GM19452 (cell line): ENCODE measurements at regions not wholly inside any gene's neighbourhood (a gene's known extent, or its start where the extent isn't known, plus 50 kb on each side); places are given as distances from the start of the nearest gene placed in this dataset.

Experiments
- ATAC-seq: cut with Tn5 transposase; IDR thresholded peaks from one replicate; pipeline ENCODE4 v1.9.1; 2021; ENCODE audit not compliant: unreplicated experiment

DNA sequence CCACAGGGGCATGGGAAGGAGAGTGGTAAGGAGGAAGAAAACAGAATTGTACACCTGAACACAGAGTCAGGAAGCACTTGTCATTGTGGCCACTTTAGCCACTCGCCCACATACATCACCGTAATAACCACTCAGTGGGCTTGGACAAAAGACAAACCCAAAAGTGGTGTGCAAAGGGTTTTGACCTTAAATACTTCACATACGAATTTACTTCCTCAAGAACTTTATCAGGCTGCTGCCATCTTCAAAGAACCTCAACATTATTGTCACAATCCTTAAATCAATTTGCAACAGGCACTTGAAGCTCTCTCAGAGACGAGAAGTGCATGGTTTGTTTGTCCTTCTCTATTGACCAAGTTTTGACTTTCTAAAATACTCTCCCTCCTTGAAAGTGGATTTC, 187.3 kb upstream of the EGLN3 start:
- ATAC-seq: no peak

DNA sequence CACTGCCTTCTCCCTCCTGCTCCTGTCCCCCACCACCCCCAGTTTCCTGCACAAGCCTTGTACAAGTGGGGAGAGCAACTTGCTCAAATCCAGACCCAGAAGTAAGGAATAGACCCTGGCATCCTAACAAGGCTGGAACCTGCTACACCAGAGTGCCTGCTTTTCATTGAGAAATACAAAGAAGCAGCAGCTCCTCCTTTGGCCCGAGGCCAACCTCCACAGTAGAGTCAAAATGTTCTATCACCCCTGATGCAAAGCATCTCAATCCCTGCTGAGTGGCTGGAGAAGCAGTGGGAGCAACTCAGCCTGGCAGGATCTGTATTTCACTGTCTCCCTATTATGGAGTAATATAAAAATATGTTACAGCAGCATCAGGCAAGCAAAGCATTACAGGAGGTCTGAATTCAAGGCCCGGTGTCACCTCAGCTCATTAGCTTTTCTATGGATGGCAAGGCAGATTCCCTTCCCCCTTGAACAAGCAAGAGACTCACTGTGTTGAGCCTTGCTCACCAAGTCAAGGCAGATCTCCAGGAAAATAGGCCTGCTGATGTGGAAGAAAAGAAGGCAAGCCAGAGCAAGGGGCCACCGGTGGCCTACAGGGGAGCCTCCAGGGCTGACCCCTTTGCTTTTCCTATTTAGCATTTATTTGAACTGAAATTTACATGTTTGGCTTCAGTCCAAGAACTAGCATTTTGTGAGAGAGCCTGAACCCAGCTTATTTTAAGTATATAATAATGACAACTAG, 186.3 kb upstream of the EGLN3 start:
- ATAC-seq: no peak

DNA sequence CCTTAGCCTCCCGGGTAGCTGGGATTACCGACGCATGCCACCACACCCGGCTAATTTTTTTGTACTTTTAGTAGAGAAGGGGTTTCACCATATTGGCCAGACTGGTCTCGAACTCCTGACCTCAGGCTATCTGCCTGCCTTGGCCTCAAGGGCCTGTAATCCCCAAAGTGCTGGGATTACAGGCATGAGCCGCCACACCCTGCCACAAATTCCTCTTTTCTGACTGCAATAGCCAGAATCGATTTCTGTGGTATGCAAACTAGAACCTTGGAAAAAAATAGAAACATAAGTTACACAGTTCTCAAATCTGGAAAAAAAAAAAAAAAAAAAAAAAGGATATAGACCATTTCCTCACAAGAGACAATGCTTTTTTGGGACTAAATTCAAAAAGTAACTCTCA, 184.6 kb upstream of the EGLN3 start:
- ATAC-seq: no peak

DNA sequence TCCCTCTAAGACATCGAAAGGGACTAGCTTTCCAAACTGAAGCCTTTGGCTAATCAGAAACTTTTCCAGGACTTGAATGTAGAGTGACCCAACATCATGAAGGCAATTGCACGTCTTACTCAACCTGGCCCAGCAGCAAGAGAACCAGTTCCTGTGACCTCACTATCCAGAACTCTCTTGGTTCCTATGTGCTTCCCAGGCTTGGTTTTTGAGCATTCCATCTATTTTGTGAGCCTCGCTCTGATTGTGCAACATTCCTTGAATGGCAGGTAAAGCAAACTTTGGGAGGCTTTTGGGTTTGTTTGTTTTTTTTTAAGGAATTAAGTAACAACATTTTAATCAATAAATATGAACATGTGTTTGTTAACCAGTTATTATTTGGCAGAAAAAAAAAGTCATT, 183.6 kb upstream of the EGLN3 start:
- no peak for ATAC-seq

DNA sequence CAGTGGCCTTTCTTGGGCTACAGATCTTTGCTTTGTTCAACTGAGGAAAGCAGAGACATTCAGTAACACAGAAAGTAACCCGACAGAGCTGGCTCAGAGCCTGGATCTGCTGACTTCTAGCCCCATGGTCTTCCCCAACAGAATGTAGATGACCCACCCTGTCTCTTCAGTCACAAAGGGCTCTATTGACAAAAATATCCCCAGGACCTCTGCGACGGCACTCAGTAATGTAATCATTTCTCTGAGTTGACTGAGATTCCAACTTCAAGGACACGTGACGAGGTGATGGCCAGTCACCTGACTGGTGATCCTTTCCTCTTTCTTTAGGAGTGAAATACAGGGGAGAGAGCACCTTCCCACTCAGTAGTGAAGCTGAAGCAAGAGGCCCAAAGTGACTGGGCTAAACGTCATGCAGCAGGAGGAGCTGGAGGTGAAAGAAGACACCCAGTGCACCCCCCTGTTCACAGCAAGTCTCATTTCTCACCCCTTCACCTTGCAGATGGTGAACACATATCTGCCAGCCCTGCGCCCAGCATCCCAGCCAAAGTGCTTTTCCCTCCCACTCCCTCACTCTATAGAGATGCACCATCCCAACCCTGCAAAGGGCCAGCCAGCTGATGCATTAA, 179.2 kb upstream of the EGLN3 start:
- ATAC-seq: no peak

DNA sequence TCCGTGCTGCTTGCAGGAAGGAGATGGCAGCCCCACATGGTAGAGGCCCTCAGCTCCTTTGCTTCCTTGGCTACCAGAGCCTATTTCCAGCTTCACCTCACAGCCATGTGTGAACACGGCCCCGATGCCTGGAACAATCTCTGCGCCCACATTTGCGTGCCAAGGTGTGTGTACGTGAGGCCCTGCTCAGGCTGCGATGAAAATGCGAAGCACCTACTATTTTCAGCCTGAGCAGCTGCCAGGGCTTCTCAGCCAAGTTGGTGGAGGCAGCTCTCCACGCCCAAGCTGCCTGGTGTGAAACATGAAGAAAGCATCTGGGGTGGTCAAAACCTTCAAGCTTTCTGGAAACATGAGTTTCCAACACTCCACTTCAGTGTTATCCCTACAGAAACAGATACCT, 177.8 kb upstream of the EGLN3 start:
- no peak for ATAC-seq

DNA sequence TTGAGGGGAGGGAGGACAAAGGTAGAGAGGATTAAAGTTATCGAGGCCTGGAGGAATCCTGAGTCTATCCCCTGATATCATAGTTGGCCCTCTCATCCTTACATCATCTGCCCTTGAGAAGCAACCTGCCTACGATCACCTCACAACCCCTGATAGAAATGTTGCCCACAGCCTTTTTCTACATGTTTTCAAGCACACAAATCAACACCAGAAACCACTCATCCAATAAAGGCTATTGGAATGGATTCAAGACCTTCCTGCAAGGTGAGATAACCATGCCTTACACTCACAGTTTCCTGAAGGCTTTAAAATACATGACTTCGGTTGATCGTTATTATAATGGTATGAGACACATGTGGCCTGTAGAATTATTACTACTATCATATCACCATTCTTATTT, 175.7 kb upstream of the EGLN3 start:
- no peak for ATAC-seq

DNA sequence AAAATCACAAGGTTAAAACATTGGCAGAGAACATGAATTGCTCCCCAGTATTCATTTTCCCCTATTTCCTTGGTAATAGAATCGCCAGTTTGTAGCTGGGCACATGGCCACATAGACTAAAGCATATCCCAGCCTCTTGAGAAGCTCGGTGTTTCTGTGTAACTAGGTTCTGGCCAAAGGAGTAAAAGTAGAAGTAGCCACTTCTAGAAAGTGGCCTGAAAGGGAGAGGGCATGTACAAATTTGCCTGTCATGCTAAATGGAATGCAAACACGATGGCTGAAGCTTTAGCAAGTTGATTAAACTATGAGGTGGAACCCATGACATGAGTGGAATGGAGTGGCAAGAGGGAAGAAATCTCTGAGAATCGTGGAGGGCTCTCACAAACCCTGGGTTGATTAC, 173.7 kb upstream of the EGLN3 start:
- ATAC-seq: no peak

DNA sequence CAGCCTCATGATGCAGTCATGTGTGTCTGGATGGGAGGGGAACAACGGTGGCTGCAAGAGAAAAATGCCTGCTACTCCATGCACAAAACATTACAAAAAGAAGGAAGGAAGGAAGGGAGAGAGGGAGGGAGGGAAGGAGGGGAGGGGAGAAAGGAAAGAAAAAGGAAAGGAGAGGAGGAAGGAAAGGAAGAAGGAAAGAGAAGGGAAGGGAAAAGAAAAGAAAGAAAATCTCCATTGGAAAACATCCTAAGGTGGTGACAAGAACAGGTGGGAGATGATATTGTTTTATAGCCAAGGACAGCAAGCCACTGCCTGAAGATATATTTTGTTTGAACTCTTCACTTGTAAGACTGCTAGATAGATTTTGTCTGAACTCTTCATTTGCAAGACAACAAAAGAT, 171.8 kb upstream of the EGLN3 start:
- ATAC-seq: no peak

DNA sequence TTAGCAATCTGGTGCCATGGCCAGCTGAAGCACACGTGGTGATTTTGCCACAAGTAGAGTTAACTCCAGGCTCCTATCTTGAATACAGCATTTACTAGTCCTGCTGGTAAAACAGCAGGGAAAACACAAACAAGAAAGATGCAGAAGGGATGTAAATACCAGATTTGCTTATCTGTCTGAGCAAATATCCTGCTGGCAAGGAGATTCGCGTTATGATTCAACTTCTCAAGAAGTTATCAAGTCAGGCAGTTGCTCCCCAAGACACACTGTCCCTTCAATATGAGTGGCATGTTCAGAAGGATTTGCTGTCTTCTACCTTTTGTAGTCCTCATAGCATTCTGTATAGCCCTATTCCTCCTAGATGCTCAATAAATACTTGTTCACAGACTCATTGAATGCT, 171.2 kb upstream of the EGLN3 start:
- ATAC-seq: no peak

DNA sequence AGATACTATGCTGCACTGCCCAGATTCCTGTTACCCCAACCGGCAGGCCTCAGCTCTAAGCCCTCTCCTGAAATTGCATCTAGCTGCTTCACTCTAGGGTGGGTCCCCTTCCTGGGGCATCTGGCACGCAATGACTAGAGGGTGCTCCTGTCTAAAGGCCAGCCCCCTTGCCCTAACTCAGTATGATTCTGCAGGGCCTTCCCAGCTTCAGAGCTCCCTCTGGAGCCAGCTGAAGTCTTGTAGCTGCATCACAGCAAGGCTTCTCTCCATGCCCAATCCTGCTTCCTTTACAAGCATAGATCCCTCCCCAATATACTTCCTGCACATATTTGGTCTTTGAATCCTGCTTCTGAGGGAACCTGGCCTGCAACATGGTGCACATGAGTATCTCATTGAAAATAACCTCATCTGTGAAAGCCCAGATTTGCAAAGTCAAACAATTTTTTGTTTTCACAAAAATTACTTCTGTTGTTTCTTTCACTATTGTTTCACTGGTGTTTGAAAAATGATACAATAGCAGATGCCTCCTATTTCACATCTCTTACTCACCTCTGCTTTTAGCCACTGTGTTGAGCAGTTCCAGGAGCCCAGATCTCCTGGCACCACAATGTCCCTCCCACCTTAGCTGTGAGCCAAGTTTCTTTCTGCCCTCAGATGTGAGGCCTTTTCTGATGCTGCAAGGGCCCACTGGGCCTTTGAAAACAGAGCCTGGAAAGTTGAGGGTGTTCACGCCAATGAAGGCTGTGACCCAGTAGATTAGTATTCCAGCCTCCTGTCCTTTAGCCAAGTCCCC, 169.5 kb upstream of the EGLN3 start:
- ATAC-seq: no peak

DNA sequence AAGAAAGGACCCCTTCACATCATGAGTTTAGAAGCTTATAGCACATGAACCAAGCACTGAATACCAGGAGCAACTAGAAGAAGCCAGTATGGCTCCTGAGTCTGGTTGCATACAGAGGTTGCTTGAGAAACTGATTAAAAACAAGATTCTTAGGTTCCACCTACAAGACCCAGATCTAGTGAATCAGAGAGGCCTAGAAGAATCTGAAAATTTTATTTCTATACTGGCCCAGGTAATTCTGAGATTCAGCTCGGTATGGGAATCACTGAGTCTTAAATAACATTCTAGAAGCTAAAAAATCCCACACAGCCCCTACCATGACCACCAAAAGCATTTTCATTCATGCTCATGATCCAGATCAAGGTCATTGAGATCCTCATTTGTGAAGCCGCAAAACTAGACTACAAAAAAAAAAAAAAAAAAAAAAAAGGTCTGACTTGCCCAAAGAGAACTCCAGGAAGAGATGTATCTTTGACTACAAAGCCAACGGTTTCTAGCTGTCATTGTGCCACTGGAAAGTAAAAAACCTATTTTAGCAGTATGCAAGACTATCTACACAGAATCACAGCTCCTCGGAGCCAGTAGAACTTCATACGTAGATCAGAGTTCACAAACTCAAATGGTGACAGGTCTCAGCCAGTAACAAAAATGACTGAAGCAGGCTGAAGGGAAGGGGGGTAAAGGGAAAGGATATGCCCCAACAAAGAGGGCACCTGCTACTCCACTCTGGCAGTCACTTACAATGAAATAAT, 168.4 kb upstream of the EGLN3 start:
- no peak for ATAC-seq

DNA sequence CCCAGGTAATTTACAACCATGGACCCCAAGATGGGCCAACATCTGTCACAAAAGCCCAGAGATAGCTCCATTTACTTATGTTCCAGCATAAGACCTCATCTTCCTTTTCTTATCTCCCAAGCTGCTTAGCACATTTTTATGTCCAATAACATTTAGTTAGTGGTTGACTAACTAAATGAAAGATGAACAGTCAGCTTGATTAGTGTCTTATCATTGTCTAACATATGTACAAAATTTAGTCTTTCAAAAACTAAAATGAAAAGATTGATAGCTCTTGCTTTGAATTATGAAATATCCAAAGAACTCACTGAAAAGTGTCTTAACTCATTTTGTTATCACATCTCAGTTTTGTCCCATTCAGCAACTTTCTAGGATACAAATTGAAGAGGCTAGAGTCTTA, 163.1 kb upstream of the EGLN3 start:
- ATAC-seq: no peak

DNA sequence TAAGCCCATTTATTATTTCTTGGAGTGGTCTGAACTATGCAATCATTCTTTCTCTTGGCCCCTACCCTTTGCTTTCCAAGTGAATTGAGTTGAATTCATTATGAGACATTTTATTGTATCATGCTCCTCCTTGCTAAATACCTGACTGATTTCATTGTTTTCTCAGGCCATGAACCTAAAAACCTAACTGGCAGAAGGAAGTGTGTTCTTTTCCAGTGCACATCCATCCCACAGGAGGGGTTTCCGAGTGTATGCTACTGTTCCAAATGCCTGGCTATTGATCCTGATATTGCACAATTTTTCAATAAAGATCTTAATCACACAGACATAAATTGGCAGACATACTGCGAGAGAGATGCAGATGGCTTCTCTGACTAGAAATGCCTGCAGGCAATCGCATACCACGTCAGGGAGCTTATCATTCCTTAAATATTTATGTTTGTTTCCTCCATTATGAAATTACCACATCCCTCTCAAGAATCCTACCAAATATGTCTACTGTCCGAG, 162.2 kb upstream of the EGLN3 start:
- ATAC-seq: no peak

DNA sequence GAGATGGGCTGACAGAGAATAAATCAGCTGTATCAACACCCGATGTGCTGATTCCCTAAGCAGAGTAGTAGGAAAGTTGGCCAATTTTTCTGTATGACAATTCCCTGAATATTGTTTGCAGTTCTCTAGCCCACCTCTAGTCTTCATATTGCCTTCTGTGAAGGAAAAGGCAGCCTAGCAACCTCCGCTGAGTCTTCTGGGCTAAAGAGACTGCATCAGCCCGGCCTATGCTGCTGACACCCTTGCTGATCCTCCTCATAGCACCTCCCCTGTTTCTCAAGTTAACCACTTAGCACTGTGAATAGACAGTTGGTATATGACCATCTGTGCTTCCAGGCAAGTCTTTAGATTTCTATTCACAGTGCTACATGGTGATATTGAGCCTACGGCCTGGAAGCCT, 161.1 kb upstream of the EGLN3 start:
- ATAC-seq: no peak

DNA sequence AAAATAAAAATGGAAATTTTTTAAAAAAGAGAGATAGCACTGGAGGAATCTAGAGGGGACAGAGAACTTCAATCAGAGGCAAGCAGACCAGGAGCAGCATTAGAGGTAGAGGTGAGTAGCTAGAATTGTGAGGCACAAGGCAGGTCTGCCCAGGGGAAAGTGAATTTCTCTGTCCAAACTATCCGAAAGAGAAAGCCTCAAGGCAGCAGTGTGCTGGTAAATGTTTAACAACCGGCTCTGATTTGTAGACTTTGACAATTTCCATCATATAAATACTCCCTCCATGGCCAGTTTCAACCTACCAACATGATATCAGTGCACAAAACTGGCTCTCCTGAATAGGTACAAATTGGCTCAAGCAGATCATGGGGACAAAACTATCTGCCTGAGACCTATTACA, 160.6 kb upstream of the EGLN3 start:
- no peak for ATAC-seq

DNA sequence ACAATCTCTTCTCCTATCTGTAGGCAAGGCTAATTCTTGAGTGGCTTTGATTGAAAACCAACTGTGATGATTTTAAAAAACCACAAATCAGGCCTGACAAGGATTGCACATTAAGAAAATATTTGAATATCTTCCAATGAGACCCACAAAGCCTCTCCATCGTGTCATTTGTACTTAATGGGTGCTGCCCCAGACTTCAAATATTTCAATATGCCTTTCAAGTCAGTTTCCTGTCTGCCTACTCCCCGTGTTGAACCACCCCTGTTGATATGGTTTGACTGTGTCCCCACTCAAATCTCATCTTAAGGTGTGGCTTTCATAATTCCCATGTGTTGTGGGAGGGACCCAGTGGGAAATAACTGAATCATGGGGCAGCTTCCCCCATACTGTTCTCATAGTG, 159.7 kb upstream of the EGLN3 start:
- ATAC-seq: no peak

DNA sequence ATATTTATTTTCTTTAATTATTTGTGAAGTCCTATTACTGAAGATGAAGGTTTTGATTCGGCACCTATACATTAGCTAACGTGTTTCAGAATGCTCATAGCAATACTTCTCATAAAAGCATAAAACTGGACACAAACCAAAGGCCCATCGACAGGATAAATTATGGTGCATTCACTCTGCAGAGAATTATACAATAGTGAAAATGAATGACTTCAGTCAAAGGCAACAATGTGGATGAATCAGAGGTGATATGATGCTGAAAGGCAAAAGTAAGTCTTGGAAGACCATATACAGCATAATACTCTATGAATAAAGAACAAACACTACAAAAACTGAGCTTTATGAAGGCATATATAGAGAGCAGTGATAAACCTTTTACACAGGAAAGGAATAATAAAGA, 156.6 kb upstream of the EGLN3 start:
- no peak for ATAC-seq

DNA sequence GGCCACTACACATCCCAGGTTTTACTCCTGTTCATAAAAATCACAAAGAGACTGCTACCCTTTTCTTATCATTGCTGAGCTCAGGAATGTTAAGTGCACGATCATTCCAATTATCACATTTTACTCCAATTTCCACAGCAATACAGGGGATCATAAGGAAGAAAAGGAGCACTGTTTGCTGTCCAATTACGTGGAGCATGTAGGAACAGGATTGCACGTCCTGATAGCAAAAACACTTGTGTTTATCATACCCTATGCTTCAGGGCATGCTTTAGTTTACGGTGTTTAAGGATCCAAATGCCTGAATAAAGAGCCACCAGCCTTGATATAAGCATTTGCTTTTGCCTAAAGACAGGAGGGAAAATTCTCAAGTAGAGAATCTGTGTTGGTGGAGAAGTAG, 155.4 kb upstream of the EGLN3 start:
- no peak for ATAC-seq

DNA sequence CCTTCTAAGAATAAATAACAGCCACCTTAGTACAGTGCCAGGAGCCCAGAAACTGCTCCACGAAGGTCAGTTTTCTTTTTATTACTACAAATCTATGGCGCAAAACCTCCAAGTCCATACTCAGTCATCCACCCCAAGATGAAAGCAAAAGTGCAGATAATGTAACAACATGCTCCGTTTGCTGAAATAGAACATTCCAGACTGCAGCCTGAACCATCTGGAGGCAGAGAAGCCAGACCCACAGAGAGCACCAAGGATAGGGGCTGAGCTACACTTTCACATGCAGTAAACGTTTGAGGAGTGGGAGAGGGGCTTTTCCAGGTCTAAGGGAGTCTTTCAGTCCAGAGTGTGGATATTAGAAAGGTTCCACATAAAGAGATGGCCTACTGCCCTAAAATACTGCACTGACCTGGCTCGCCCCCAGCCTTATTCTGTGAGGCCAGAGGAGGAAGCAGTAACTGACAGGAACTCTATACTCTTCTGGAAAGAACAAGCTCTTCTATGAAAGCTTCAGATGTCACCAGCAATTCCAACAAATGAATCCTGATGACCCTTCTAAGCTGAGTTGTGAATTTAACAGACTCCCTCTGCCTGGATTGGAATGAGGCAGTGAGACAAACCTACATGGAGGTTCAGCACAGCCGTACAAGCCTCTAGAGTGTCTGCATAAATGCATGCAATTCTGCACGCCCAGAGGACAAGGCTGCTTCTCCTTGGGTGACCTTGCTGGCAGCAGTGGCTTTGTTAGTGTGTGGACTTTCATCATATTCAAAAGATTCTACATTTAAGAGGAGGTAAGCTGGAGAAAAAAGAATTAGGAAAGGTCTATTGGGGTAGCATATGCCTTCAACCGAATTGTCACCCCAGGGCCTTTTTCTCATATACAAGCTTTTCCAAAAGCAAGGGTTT, 153.9 kb upstream of the EGLN3 start:
- ATAC-seq: no peak
